Mucosa of descending colon (tissue), 3 donors: ENCODE measurements at regions not wholly inside any gene's neighbourhood (a gene's known extent, or its start where the extent isn't known, plus 50 kb on each side); places are given as distances from the start of the nearest gene placed in this dataset.

Experiments used
- ATAC-seq: fragments of 200-7000 bp; cut with Tn5 transposase; one replicate; pipeline ENCODE4 v1.9.1; 2020; ENCODE audit warnings: mild to moderate bottlenecking, moderate library complexity
- DNase-seq, 3 donors: peaks; one replicate each; pipeline ENCODE4 v3.0.0-alpha.2; 2020
- H3K36me3 ChIP-seq: fragments of 200-600 bp; one replicate; pipeline ENCODE4 v1.8.0; 2021; ENCODE audit warnings: low read depth, mild to moderate bottlenecking
- H3K4me1 ChIP-seq: fragments of 200-600 bp; one replicate; pipeline ENCODE4 v1.8.0; 2021; ENCODE audit warnings: low read depth, mild to moderate bottlenecking
- H3K4me3 ChIP-seq: fragments of 200-600 bp; one replicate; pipeline ENCODE4 v1.8.0; 2021; ENCODE audit warnings: mild to moderate bottlenecking
- H3K9me3 ChIP-seq: fragments of 200-600 bp; one replicate; pipeline ENCODE4 v1.8.0; 2021; ENCODE audit warnings: mild to moderate bottlenecking
- CTCF ChIP-seq: fragments of 200-600 bp; IDR thresholded peaks from one replicate; pipeline ENCODE4 v1.8.0; 2022; ENCODE audit warnings: antibody characterized with exemption, mild to moderate bottlenecking
- intact Hi-C, 2 donors: fragments of 100-400 bp; cut with DNase I in 1 of 2; cut with micrococcal nuclease in 1 of 2; formaldehyde crosslinking; loops; one replicate each; pipeline versions ENCODE4 v1.11.0 to v1.11.1; 2022; cut with DNase I, micrococcal nuclease
- donor health status: DM: no; HTN: no; CAD: no; lungs with moderate emphysema.
- donor health status: DM: no; HTN: no; CAD: no.
- donor health status: DM: no; HTN: yes; CAD: no.

- Histone ChIP-seq H3K9me3 (no peaks in the 10 kb centered on the region), H3K36me3 (no peaks in the 10 kb centered on the region), H3K4me1 (no peaks in the 10 kb centered on the region), H3K4me3 (no peak overlapping the region)
- ATAC-seq = no peak
- TF ChIP-seq CTCF = no peak
- DNase-seq = peak in 1 of 3 donors; percentile 69
- intact Hi-C loops = loop anchor here in 1 of 2 donors (5.0 to 10.0 kb wide), 2 partner anchors 203 to 286 kb away; partner anchors contain the start of gene ZNF532
Measured at GRCh38 chr18:59067873-59068272, 71.8 kb upstream of the SEC11C start.

GRCh38 chr18:59068276-59069071, 71.2 kb upstream of the SEC11C start:
- ATAC-seq = no peak
- no peak for DNase-seq
- TF ChIP-seq CTCF = no peak

GRCh38 chr18:59070181-59070912, 69.3 kb upstream of the SEC11C start:
- TF ChIP-seq CTCF = peak; percentile 65
- DNase-seq (peak; percentile 63 to 95 (median 86)), ATAC-seq (peak; percentile 92)
- Histone ChIP-seq H3K4me3 (no peak overlapping the region), H3K4me1 (no peaks in the 10 kb centered on the region), H3K9me3 (no peaks in the 10 kb centered on the region), H3K36me3 (no peaks in the 10 kb centered on the region)
- intact Hi-C loops = no loop called here

More at GRCh38 chr18:59068276-59069071, 71.2 kb upstream of the SEC11C start:
- Histone ChIP-seq H3K36me3 (no peaks in the 10 kb centered on the region), H3K9me3 (no peaks in the 10 kb centered on the region), H3K4me3 (no peak overlapping the region), H3K4me1 (no peaks in the 10 kb centered on the region)
- intact Hi-C loops = loop anchor here in 1 of 2 donors (5.0 to 10.0 kb wide), 2 partner anchors 204 to 286 kb away; partner anchors contain the start of gene ZNF532

- Histone ChIP-seq H3K4me1 (no peaks in the 10 kb centered on the region), H3K36me3 (no peaks in the 10 kb centered on the region), H3K9me3 (no peaks in the 10 kb centered on the region), H3K4me3 (no peak overlapping the region)
- no peak for DNase-seq
- intact Hi-C loops = no loop called here
- TF ChIP-seq CTCF = no peak
- no peak for ATAC-seq
Measured at GRCh38 chr18:59072727-59073421, 66.8 kb upstream of the SEC11C start.

- no peak overlapping the region for H3K4me3 ChIP-seq
- no peak for TF ChIP-seq CTCF
- intact Hi-C loops = no loop called here
- H3K4me1 ChIP-seq = no peaks in the 10 kb centered on the region
- H3K9me3 ChIP-seq = no peaks in the 10 kb centered on the region
- ATAC-seq = no peak
- DNase-seq = no peak
- no peaks in the 10 kb centered on the region for H3K36me3 ChIP-seq
Measured at GRCh38 chr18:59075923-59076322, 63.8 kb upstream of the SEC11C start.
